ENCODE measurements at regions not wholly inside any gene's neighbourhood (a gene's known extent, or its start where the extent isn't known, plus 50 kb on each side); places are given as distances from the start of the nearest gene placed in this dataset.

DNA sequence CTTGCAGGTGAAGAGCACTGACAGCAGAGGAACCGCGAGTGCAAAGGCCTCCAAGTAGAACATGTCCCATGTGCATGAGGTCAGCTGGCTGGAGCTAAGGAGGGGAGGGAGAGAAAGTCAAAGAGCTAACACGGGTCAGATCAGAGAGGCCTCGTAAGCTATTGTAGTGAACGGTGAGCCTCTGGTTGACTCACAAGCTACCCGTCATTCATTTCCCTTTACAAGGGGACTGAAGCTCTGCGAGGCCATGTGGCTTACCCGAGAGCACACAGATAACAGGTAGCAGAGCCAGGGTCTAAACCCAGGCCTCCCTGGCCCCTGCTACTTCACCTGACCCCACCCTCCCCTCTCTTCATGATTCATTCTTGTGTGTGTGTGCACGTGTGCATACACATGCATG is 152.7 kb upstream of the ADRA1B start:
- no peak for TF ChIP-seq EZH2 (IDR thresholded peaks at IDR 0.05; ENCODE audit: insufficient read depth, poor library complexity, severe bottlenecking)
- TF ChIP-seq EZH2phosphoT487 (IDR thresholded peaks at IDR 0.05; ENCODE audit: insufficient read depth, low read depth) = no peak

Data from GM23248 (cell line).